H9 (cell line): ENCODE measurements at regions not wholly inside any gene's neighbourhood (a gene's known extent, or its start where the extent isn't known, plus 50 kb on each side); places are given as distances from the start of the nearest gene placed in this dataset.

Experiments
- DNase-seq: peaks from one replicate; pipeline ENCODE4 v3.0.0-alpha.2; 2017
- H2AFZ ChIP-seq: one replicate; pipeline ENCODE4 v1.6.1; 2013; ENCODE audit warnings: mild to moderate bottlenecking, low read length, control low read depth, moderate library complexity
- H2AK5ac ChIP-seq: 2 replicates; pipeline ENCODE4 v1.6.1; 2013; ENCODE audit warnings: low read length, control low read depth, mixed read lengths; ENCODE audit not compliant: insufficient read length
- H2BK120ac ChIP-seq: one replicate; pipeline ENCODE4 v1.6.1; 2013; ENCODE audit warnings: low read depth, mild to moderate bottlenecking, low read length, control low read depth, inconsistent platforms; ENCODE audit not compliant: poor library complexity, severe bottlenecking
- H2BK12ac ChIP-seq: 2 replicates; pipeline ENCODE4 v1.6.1; 2013; ENCODE audit warnings: low read length, control low read depth, mixed read lengths, low read depth; ENCODE audit not compliant: insufficient read length
- H2BK15ac ChIP-seq: 2 replicates; pipeline ENCODE4 v1.6.1; 2013; ENCODE audit warnings: low read depth, low read length, control low read depth
- H2BK20ac ChIP-seq: one replicate; pipeline ENCODE4 v1.6.1; 2013; ENCODE audit warnings: low read depth, mild to moderate bottlenecking, low read length, control low read depth, inconsistent platforms; ENCODE audit not compliant: poor library complexity, severe bottlenecking
- H2BK5ac ChIP-seq: 2 replicates; pipeline ENCODE4 v1.6.1; 2013; ENCODE audit warnings: low read length, control low read depth, mixed read lengths; ENCODE audit not compliant: insufficient read length
- H3K14ac ChIP-seq: 2 replicates; pipeline ENCODE4 v1.6.1; 2013; ENCODE audit warnings: low read length, control low read depth; ENCODE audit not compliant: insufficient read depth
- H3K18ac ChIP-seq: 2 replicates; pipeline ENCODE4 v1.6.1; 2013; ENCODE audit warnings: low read depth, mild to moderate bottlenecking, mixed read lengths, low read length, control low read depth; ENCODE audit not compliant: insufficient read length
- H3K23ac ChIP-seq: 2 replicates; pipeline ENCODE4 v1.6.1; 2013; ENCODE audit warnings: low read length, control low read depth, mixed read lengths, low read depth; ENCODE audit not compliant: insufficient read length
- H3K23me2 ChIP-seq: 2 replicates; pipeline ENCODE4 v1.6.1; 2013; ENCODE audit warnings: low read depth, mild to moderate bottlenecking, mixed read lengths, low read length, control low read depth; ENCODE audit not compliant: insufficient read length, poor library complexity, severe bottlenecking
- H3K27ac ChIP-seq: 2 replicates; pipeline ENCODE4 v1.5.1; 2013; ENCODE audit warnings: low read length, control low read depth, mixed read lengths, low read depth; ENCODE audit not compliant: insufficient read length
- H3K27me3 ChIP-seq: 2 replicates; pipeline ENCODE4 v1.6.1; 2013; ENCODE audit warnings: low read length, control low read depth, inconsistent platforms; ENCODE audit not compliant: insufficient read depth
- H3K4ac ChIP-seq: 2 replicates; pipeline ENCODE4 v1.6.1; 2013; ENCODE audit warnings: low read depth, mild to moderate bottlenecking, control low read depth, inconsistent platforms, low read length, moderate library complexity
- H3K4me1 ChIP-seq: 2 replicates; pipeline ENCODE4 v1.6.1; 2013; ENCODE audit warnings: low read length, control low read depth, inconsistent platforms; ENCODE audit not compliant: insufficient read depth
- H3K4me2 ChIP-seq: 2 replicates; pipeline ENCODE4 v1.6.1; 2013; ENCODE audit warnings: low read length, control low read depth, mixed read lengths; ENCODE audit not compliant: insufficient read length, insufficient read depth
- H3K56ac ChIP-seq: 2 replicates; pipeline ENCODE4 v1.6.1; 2013; ENCODE audit warnings: low read depth, mild to moderate bottlenecking, mixed read lengths, low read length, control low read depth; ENCODE audit not compliant: insufficient read length
- H3K79me1 ChIP-seq: 2 replicates; pipeline ENCODE4 v1.6.1; 2013; ENCODE audit warnings: low read depth, mild to moderate bottlenecking, moderate library complexity, low read length, control low read depth, inconsistent platforms; ENCODE audit not compliant: insufficient read depth, poor library complexity, severe bottlenecking
- H3K79me2 ChIP-seq: 2 replicates; pipeline ENCODE4 v1.6.1; 2013; ENCODE audit warnings: low read length, control low read depth, inconsistent platforms; ENCODE audit not compliant: insufficient read depth
- H3K9ac ChIP-seq: 2 replicates; pipeline ENCODE4 v1.6.1; 2013; ENCODE audit warnings: low read length, control low read depth, mixed read lengths; ENCODE audit not compliant: insufficient read length; ENCODE audit errors: extremely low read depth
- H3K9me3 ChIP-seq: one replicate; pipeline ENCODE4 v1.6.1; 2013; ENCODE audit warnings: low read depth, low read length, inconsistent platforms; ENCODE audit not compliant: control insufficient read depth
- H3T11ph ChIP-seq: one replicate; pipeline ENCODE4 v1.6.1; 2013; ENCODE audit warnings: mild to moderate bottlenecking, low read length, control low read depth, inconsistent platforms
- H4K20me1 ChIP-seq: one replicate; pipeline ENCODE4 v1.6.1; 2013; ENCODE audit not compliant: control insufficient read depth, insufficient read length, insufficient read depth
- H4K5ac ChIP-seq: 2 replicates; pipeline ENCODE4 v1.6.1; 2013; ENCODE audit warnings: low read depth, mild to moderate bottlenecking, mixed read lengths, low read length, control low read depth; ENCODE audit not compliant: insufficient read length
- H4K8ac ChIP-seq: replicated peaks from 2 replicates; pipeline ENCODE4 v1.6.1; 2013; ENCODE audit warnings: low read length, control low read depth, mixed read lengths, low read depth; ENCODE audit not compliant: insufficient read length
- H4K91ac ChIP-seq: 2 replicates; pipeline ENCODE4 v1.6.1; 2013; ENCODE audit warnings: low read depth, mild to moderate bottlenecking, moderate library complexity, mixed read lengths, low read length, control low read depth; ENCODE audit not compliant: insufficient read length
- H3K27ac Mint-ChIP-seq, 3 experiments: 2 replicates in 2 of 3; 3 replicates in 1 of 3; pipeline ENCODE4 v1.8.0; 2020 to 2021; ENCODE audit warnings: mixed read lengths in 3 of 3, mild to moderate bottlenecking in 1 of 3, moderate library complexity in 1 of 3
- H3K27me3 Mint-ChIP-seq: 2 replicates; pipeline ENCODE4 v1.8.0; 2021; ENCODE audit warnings: low read depth, mild to moderate bottlenecking, moderate library complexity, mixed read lengths
- H3K36me3 Mint-ChIP-seq, 3 experiments: 2 replicates in 2 of 3; 3 replicates in 1 of 3; pipeline ENCODE4 v1.8.0; 2020 to 2021; ENCODE audit warnings: low read depth in 3 of 3, mixed read lengths in 3 of 3; ENCODE audit not compliant: insufficient read depth in 1 of 3
- H3K4me1 Mint-ChIP-seq, 2 experiments: 2 replicates each; pipeline ENCODE4 v1.8.0; 2020; ENCODE audit warnings: mixed read lengths in 2 of 2
- H3K4me3 Mint-ChIP-seq, 2 experiments: 2 replicates in 1 of 2; 3 replicates in 1 of 2; pipeline ENCODE4 v1.8.0; 2020 to 2021; ENCODE audit warnings: mild to moderate bottlenecking in 2 of 2, mixed read lengths in 2 of 2, moderate library complexity in 1 of 2
- H3K9me3 Mint-ChIP-seq, 2 experiments: 2 replicates in 1 of 2; 3 replicates in 1 of 2; pipeline ENCODE4 v1.8.0; 2020; ENCODE audit warnings: mild to moderate bottlenecking in 2 of 2, mixed read lengths in 2 of 2, moderate library complexity in 1 of 2
- TF ChIP-seq, protein P1 (sequence below): fragments of 200-600 bp; sonication (generic); conservative IDR thresholded peaks from 3 replicates; pipeline ENCODE4 v1.8.0; 2021; ENCODE audit warnings: antibody characterized with exemption, mild to moderate bottlenecking

DNA sequence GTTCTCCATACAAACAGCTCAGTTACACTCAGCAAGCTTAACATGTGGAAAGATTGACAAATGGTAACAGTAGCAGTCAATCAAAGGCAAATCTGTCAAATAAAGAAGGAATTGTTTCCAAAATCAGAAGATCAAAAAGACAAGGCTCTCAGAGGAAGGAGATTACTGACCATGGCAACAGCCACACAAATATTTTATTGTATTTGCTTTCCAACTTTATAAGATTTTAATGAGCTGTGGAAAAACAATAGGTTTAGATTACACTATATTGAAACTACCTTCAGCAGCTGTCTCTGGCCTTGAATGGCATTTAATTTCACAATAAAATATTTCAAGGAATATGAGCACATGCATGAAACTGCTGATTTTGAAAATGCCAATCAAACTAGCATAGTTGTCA, 1143.9 kb upstream of the GJE1 start:
- Histone ChIP-seq H4K5ac (no peak overlapping the region), H4K8ac (no peak overlapping the region), H3K27me3 (no peaks in the 10 kb centered on the region), H3K4ac (no peak overlapping the region), H3K23ac (no peak overlapping the region), H2BK15ac (no peak overlapping the region), H3K4me1 (no peaks in the 10 kb centered on the region), H3K4me2 (no peak overlapping the region), H4K91ac (no peak overlapping the region), H3T11ph (no peak overlapping the region), H2BK5ac (no peak overlapping the region), H2AK5ac (no peak overlapping the region), H3K27ac (no peak overlapping the region), H3K79me1 (no peaks in the 10 kb centered on the region), H3K23me2 (no peaks in the 10 kb centered on the region), H2BK12ac (no peak overlapping the region), H3K79me2 (no peaks in the 10 kb centered on the region), H2AFZ (no peak overlapping the region), H3K18ac (no peak overlapping the region), H2BK120ac (no peak overlapping the region), H3K9me3 (no peaks in the 10 kb centered on the region), H3K14ac (no peak overlapping the region), H3K56ac (no peak overlapping the region), H4K20me1 (no peaks in the 10 kb centered on the region), H2BK20ac (no peak overlapping the region), H3K9ac (no peak overlapping the region)
- no peak overlapping the region for H3K27ac Mint-ChIP-seq
- H3K4me3 Mint-ChIP-seq = no peak overlapping the region
- no peaks in the 10 kb centered on the region; the same call in 1 of the 2 replicates for H3K27me3 Mint-ChIP-seq
- H3K4me1 Mint-ChIP-seq = no peaks in the 10 kb centered on the region
- peaks cover 0 to 4% (median 3%) of the 10 kb centered on the region in 3 experiments; a peak in 2 of 7 replicates for H3K36me3 Mint-ChIP-seq
- peaks cover 5% of the 10 kb centered on the region in 2 experiments; a peak in 3 of 5 replicates for H3K9me3 Mint-ChIP-seq
- TF ChIP-seq, protein P1, sequence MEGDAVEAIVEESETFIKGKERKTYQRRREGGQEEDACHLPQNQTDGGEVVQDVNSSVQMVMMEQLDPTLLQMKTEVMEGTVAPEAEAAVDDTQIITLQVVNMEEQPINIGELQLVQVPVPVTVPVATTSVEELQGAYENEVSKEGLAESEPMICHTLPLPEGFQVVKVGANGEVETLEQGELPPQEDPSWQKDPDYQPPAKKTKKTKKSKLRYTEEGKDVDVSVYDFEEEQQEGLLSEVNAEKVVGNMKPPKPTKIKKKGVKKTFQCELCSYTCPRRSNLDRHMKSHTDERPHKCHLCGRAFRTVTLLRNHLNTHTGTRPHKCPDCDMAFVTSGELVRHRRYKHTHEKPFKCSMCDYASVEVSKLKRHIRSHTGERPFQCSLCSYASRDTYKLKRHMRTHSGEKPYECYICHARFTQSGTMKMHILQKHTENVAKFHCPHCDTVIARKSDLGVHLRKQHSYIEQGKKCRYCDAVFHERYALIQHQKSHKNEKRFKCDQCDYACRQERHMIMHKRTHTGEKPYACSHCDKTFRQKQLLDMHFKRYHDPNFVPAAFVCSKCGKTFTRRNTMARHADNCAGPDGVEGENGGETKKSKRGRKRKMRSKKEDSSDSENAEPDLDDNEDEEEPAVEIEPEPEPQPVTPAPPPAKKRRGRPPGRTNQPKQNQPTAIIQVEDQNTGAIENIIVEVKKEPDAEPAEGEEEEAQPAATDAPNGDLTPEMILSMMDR = no peak
- DNase-seq = no peak
